ENCODE measurements at regions not wholly inside any gene's neighbourhood (a gene's known extent, or its start where the extent isn't known, plus 50 kb on each side); places are given as distances from the start of the nearest gene placed in this dataset.

GRCh38 chr14:34044666-34045306 is 93.9 kb upstream of the EGLN3 start:
- TF ChIP-seq CTCF (IDR thresholded peaks at IDR 0.05), result no peak
- no peak for TF ChIP-seq EZH2 (IDR thresholded peaks at IDR 0.05; ENCODE audit: borderline replicate concordance, insufficient read depth, low read depth, low read length, poor library complexity, severe bottlenecking)
